ENCODE measurements at regions not wholly inside any gene's neighbourhood (a gene's known extent, or its start where the extent isn't known, plus 50 kb on each side); places are given as distances from the start of the nearest gene placed in this dataset.

- TF ChIP-seq, protein P1, sequence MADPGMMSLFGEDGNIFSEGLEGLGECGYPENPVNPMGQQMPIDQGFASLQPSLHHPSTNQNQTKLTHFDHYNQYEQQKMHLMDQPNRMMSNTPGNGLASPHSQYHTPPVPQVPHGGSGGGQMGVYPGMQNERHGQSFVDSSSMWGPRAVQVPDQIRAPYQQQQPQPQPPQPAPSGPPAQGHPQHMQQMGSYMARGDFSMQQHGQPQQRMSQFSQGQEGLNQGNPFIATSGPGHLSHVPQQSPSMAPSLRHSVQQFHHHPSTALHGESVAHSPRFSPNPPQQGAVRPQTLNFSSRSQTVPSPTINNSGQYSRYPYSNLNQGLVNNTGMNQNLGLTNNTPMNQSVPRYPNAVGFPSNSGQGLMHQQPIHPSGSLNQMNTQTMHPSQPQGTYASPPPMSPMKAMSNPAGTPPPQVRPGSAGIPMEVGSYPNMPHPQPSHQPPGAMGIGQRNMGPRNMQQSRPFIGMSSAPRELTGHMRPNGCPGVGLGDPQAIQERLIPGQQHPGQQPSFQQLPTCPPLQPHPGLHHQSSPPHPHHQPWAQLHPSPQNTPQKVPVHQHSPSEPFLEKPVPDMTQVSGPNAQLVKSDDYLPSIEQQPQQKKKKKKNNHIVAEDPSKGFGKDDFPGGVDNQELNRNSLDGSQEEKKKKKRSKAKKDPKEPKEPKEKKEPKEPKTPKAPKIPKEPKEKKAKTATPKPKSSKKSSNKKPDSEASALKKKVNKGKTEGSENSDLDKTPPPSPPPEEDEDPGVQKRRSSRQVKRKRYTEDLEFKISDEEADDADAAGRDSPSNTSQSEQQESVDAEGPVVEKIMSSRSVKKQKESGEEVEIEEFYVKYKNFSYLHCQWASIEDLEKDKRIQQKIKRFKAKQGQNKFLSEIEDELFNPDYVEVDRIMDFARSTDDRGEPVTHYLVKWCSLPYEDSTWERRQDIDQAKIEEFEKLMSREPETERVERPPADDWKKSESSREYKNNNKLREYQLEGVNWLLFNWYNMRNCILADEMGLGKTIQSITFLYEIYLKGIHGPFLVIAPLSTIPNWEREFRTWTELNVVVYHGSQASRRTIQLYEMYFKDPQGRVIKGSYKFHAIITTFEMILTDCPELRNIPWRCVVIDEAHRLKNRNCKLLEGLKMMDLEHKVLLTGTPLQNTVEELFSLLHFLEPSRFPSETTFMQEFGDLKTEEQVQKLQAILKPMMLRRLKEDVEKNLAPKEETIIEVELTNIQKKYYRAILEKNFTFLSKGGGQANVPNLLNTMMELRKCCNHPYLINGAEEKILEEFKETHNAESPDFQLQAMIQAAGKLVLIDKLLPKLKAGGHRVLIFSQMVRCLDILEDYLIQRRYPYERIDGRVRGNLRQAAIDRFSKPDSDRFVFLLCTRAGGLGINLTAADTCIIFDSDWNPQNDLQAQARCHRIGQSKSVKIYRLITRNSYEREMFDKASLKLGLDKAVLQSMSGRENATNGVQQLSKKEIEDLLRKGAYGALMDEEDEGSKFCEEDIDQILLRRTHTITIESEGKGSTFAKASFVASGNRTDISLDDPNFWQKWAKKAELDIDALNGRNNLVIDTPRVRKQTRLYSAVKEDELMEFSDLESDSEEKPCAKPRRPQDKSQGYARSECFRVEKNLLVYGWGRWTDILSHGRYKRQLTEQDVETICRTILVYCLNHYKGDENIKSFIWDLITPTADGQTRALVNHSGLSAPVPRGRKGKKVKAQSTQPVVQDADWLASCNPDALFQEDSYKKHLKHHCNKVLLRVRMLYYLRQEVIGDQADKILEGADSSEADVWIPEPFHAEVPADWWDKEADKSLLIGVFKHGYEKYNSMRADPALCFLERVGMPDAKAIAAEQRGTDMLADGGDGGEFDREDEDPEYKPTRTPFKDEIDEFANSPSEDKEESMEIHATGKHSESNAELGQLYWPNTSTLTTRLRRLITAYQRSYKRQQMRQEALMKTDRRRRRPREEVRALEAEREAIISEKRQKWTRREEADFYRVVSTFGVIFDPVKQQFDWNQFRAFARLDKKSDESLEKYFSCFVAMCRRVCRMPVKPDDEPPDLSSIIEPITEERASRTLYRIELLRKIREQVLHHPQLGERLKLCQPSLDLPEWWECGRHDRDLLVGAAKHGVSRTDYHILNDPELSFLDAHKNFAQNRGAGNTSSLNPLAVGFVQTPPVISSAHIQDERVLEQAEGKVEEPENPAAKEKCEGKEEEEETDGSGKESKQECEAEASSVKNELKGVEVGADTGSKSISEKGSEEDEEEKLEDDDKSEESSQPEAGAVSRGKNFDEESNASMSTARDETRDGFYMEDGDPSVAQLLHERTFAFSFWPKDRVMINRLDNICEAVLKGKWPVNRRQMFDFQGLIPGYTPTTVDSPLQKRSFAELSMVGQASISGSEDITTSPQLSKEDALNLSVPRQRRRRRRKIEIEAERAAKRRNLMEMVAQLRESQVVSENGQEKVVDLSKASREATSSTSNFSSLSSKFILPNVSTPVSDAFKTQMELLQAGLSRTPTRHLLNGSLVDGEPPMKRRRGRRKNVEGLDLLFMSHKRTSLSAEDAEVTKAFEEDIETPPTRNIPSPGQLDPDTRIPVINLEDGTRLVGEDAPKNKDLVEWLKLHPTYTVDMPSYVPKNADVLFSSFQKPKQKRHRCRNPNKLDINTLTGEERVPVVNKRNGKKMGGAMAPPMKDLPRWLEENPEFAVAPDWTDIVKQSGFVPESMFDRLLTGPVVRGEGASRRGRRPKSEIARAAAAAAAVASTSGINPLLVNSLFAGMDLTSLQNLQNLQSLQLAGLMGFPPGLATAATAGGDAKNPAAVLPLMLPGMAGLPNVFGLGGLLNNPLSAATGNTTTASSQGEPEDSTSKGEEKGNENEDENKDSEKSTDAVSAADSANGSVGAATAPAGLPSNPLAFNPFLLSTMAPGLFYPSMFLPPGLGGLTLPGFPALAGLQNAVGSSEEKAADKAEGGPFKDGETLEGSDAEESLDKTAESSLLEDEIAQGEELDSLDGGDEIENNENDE (IDR thresholded peaks at IDR 0.05; ENCODE audit: insufficient replicate concordance, low read length) = no peak
- TF ChIP-seq, protein P2, sequence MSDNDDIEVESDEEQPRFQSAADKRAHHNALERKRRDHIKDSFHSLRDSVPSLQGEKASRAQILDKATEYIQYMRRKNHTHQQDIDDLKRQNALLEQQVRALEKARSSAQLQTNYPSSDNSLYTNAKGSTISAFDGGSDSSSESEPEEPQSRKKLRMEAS (IDR thresholded peaks at IDR 0.05) = no peak
- TF ChIP-seq YY1 (IDR thresholded peaks at IDR 0.05; ENCODE audit: low read depth, low read length) (no peak), CREB1 (IDR thresholded peaks at IDR 0.05) (no peak), POLR2AphosphoS5 (IDR thresholded peaks at IDR 0.05; ENCODE audit: low read depth, low read length) (no peak), ZNF274 (IDR thresholded peaks at IDR 0.05; ENCODE audit: borderline replicate concordance, extremely low read depth, low read length) (no peak), GTF2F1 (IDR thresholded peaks at IDR 0.05; ENCODE audit: borderline replicate concordance, low read depth, low read length) (no peak), SP2 (IDR thresholded peaks at IDR 0.05; ENCODE audit: low read length) (no peak), BRCA1 (IDR thresholded peaks at IDR 0.05; ENCODE audit: low read depth, low read length) (no peak), GABPA (IDR thresholded peaks at IDR 0.05; ENCODE audit: borderline replicate concordance, insufficient read depth, low read length) (no peak), CBX5 (IDR thresholded peaks at IDR 0.05; ENCODE audit: low read depth, low read length) (no peak)
Measured at GRCh38 chr1:60265560-60266535, 192.3 kb upstream of the C1orf87 start (continued).
